ENCODE measurements at regions not wholly inside any gene's neighbourhood (a gene's known extent, or its start where the extent isn't known, plus 50 kb on each side); places are given as distances from the start of the nearest gene placed in this dataset.
A peak's percentile ranks its signal among the peaks of the same experiment; 100 is the strongest.

DNA sequence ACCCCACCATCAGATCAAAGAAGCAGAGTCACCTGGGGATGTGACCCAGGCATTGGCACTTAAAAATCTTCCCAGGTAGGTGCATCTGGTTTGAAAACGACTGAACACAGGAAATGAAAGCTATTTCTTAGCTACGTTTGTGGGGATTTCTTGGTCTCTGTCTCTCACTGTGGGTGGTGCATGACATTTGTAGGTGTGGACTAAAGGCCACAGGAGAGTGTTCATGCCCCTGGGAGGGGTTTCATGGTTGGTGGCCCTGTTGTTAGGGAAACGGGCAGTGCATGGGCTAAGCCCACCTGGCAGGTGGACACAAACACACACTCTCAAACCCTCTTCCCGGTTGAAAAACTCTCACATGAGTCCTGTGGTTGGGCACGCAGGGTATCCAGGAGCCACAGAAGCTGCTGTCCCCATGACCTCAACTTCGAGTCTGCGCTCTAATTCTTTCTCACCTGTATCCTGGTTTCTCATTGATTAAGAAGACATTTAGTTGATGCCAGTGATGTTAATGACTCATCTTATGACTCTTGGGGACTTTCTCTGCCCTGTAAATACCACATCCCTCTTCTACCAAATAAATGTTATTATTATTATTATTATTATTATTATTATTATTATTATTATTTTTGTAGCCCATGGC, 119.4 kb downstream of the MRPS6 start:
- no peak for DNase-seq

- DNase-seq: no peak
Observed at GRCh38 chr21:34195335-34195734, 122.0 kb downstream of the MRPS6 start.

GRCh38 chr21:34196996-34197395, 123.6 kb downstream of the MRPS6 start:
- DNase-seq: no peak

DNA sequence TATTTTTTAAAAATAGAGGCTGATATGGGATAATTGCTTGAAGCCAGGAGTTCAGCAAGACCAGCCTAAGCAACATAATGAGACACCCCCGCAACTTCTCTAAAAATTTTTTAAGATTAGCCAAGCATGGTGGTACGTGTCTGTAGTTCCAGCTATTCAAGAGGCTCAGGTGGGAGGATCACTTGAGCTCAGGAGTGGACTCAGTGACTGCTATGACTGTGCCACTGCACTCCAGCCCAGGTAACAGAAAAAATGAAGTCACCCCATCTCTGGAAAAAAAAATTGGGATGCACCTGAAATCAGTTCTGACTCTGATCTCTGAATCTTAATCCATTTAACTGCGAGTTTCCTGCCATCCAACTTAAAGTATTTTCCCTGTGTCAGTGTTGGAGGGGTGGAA, 124.2 kb downstream of the MRPS6 start:
- DNase-seq: no peak

GRCh38 chr21:34198231-34199120, 125.1 kb downstream of the MRPS6 start:
- DNase-seq: peak; percentile 43 to 52

GRCh38 chr21:34199121-34199910, 125.9 kb downstream of the MRPS6 start:
- DNase-seq: no peak

GRCh38 chr21:34200288-34200905, 127.0 kb downstream of the MRPS6 start:
- no peak for DNase-seq

DNA sequence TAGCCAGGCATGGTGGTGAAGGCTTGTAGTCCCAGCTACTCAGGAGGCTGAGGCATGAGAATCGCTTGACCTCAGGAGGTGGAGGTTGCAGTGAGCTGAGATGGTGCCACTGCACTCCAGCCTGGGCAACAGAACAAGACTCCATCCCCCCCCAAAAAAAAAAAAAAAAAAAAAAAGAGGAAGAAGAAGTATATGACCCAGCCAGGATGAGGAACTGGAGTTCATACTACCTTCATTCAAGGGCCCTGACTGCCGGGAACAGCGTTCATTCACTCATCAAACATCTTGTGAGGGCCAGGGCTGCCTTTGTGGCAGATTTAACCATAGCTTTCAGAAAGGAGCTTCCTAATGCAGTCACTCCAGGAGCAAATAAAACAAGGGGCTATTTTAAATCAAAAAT, 127.6 kb downstream of the MRPS6 start:
- DNase-seq: no peak

DNA sequence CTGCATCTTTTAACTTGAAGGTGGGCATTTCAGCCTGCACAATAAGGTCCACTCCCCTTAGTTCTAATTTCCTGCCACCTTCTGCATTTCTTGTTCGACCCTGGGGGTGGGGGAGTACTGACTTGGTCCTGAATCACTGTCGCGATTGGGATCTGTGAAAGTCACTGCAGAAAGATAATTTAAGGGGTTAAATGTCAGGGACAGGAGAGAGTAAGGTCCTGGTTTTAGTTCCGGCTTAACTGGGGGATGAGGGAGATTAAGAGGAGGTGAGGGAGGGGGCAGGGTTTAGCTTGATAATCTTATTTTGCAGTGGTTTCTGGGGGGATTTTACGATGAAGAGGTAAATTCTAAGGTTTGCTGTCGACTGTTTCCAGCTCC, 128.1 kb downstream of the MRPS6 start:
- peak in 1 of 2 experiments; percentile 30 for DNase-seq

DNA sequence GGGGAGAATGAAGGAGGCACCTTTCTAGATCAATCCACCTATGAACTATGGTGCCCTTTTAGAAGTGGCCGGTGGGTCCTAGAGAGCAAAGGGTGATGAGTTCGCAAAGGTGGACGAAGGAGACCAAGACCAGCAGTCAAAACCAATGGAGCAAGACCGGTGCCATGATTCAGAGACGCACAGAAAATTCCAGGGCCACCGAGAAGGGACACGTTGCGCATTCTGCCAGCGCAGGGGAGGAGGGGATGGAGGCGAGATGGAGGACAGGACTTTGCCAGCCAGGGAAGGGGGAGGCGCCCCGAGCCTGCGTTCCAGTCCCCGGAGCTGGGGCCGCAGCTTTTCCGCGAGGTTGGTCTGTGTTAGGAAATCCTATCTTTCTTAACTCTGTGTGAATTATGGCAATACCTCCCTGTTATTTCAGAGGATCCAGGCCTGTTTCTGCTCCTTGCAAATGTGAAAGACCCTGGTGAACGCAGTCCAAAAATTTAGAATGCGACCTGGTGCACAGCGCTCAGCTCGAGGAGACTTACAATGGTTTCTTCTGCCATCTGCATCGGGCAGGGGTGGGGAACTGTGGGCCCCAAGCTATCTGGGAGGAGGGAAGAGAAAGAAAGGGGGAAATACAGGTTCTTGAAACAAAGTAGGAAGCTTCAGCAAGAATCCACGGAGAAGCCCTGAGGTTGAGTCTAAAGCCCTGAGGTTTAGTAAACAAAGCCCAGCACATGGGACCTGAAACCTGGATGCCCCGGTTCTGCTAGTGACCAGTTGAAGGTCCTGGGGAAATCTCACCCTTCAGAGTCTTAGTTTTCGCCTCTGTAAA, 129.4 kb downstream of the MRPS6 start:
- peak in 1 of 2 experiments; percentile 28 for DNase-seq

- DNase-seq: no peak
Observed at GRCh38 chr21:34203851-34204420, 130.6 kb downstream of the MRPS6 start.

GRCh38 chr21:34204481-34205439, 131.4 kb downstream of the MRPS6 start:
- DNase-seq: no peak

DNA sequence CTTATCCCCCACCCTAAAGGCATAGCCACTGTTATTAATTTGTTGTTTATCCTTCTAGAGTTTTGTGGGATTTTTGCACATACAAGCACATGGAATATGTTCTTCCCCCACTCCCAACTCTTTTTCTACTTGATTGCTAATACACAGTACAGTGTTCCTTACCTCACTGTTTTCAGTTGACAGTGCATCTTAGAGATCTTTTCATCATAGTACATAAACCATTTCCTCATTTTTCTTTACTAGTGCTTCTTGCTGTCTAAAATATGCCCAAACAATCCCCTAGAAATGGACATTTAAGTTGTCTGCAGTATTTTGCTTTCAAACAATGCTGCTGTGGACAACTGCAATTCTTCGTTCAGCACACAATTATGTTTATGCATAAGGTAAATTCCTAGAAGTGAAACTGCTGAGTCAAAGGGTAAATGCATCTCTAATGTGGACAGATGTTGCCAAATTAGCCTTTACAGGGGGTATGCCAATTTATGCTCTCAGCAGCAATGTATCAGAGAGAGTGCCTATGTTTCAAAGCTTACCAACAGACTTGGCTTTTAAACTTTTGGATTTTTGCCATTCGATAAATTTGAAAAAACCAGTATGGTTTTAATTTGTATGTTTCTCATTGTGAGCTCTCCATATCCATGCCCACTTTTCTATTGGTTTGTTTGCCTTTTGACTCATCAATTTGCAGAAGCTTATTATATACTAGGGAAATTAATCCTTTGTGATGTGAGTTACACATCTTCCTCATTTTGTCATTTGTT, 132.6 kb downstream of the MRPS6 start:
- no peak for DNase-seq

- no peak for DNase-seq
Observed at GRCh38 chr21:34213959-34214358, 140.6 kb downstream of the MRPS6 start.

- DNase-seq: no peak
Observed at GRCh38 chr21:34215501-34215900, 142.1 kb downstream of the MRPS6 start.

- DNase-seq: no peak
Observed at GRCh38 chr21:34215911-34216717, 142.7 kb downstream of the MRPS6 start.

DNA sequence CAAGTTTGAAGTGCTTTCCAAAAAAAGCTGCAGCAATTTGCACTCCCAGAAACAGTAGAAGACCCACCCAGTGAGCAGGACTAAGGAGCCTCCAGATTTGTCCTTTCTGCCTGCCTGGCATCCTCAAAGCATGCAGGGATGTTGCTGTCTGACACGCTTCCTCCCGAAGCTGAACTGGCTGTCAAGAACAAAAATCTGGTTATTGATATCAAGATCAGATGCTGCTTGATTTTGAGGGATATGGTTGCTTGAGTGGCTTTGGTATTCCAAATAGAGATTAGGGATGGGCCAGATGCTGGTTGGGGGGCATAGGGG, 143.3 kb downstream of the MRPS6 start:
- no peak for DNase-seq

GRCh38 chr21:34217263-34217662, 143.9 kb downstream of the MRPS6 start:
- no peak for DNase-seq
